SU-DHL-6 (cell line): ENCODE measurements at regions not wholly inside any gene's neighbourhood (a gene's known extent, or its start where the extent isn't known, plus 50 kb on each side); places are given as distances from the start of the nearest gene placed in this dataset.

ENCODE experiments used
- H2AFZ ChIP-seq: fragments of 200-600 bp; sonication (generic); 2 replicates; pipeline ENCODE4 v1.6.1; 2014; ENCODE audit warnings: low read depth, mild to moderate bottlenecking, moderate library complexity, mixed read lengths, antibody characterized with exemption, low read length; ENCODE audit not compliant: severe bottlenecking
- H3F3A ChIP-seq: fragments of 200-600 bp; shearing (Covaris generic); 2 replicates; pipeline ENCODE4 v1.6.0; 2016; ENCODE audit warnings: antibody characterized with exemption, mild to moderate bottlenecking; ENCODE audit not compliant: insufficient read depth
- H3K27ac ChIP-seq: fragments of 200-600 bp; sonication (generic); 2 replicates; pipeline ENCODE4 v1.5.1; 2016; ENCODE audit warnings: low read depth, mild to moderate bottlenecking, low read length, moderate library complexity, mixed read lengths
- H3K27me3 ChIP-seq: fragments of 200-600 bp; sonication (generic), shearing (Covaris generic); 2 replicates; pipeline ENCODE4 v1.6.0; 2014; ENCODE audit warnings: mild to moderate bottlenecking, low read length
- H3K36me3 ChIP-seq: fragments of 200-600 bp; sonication (generic); 2 replicates; pipeline ENCODE4 v1.6.1; 2014; ENCODE audit warnings: mild to moderate bottlenecking, low read length, mixed read lengths
- H3K4me2 ChIP-seq: fragments of 300-600, 200-600 bp; shearing (Covaris generic), sonication (generic); 2 replicates; pipeline ENCODE4 v1.6.0; 2014; ENCODE audit warnings: low read length, low read depth, mild to moderate bottlenecking; ENCODE audit not compliant: poor library complexity, severe bottlenecking
- H3K4me3 ChIP-seq: fragments of 200-600 bp; sonication (generic); 2 replicates; pipeline ENCODE4 v1.5.1; 2014; ENCODE audit warnings: antibody characterized with exemption, low read length, mild to moderate bottlenecking, mixed read lengths; ENCODE audit not compliant: insufficient read depth, poor library complexity, severe bottlenecking
- H3K79me2 ChIP-seq: fragments of 200-600 bp; sonication (generic); 2 replicates; pipeline ENCODE4 v1.6.1; 2014; ENCODE audit warnings: mild to moderate bottlenecking, low read length, moderate library complexity; ENCODE audit not compliant: insufficient read depth
- H3K9ac ChIP-seq: fragments of 200-600 bp; sonication (generic); 2 replicates; pipeline ENCODE4 v1.7.0; 2014; ENCODE audit warnings: mild to moderate bottlenecking, low read length
- H3K9me2 ChIP-seq: fragments of 200-600 bp; sonication (generic); replicated peaks from 2 replicates; pipeline ENCODE4 v1.6.1; 2014; ENCODE audit warnings: low read length; ENCODE audit not compliant: insufficient read depth
- H3K9me3 ChIP-seq: fragments of 200-600 bp; sonication (generic); 2 replicates; pipeline ENCODE4 v1.6.1; 2014; ENCODE audit warnings: low read length, mixed read lengths; ENCODE audit not compliant: insufficient read depth
- H4K20me1 ChIP-seq: fragments of 200-600 bp; sonication (generic); 2 replicates; pipeline ENCODE4 v1.6.1; 2014; ENCODE audit warnings: low read depth, mild to moderate bottlenecking, antibody characterized with exemption, low read length, moderate library complexity, mixed read lengths
- EZH2phosphoT487 ChIP-seq: fragments of 200-600 bp; sonication (generic), shearing (Covaris generic); conservative IDR thresholded peaks from 2 replicates; pipeline ENCODE4 v1.6.1; 2018; ENCODE audit warnings: mild to moderate bottlenecking, antibody characterized with exemption, low read length, moderate library complexity, mixed read lengths
- TF ChIP-seq, protein P1 (sequence below): fragments of 200-600 bp; sonication (generic); IDR thresholded peaks from one replicate; pipeline ENCODE4 v1.5.1; 2017; ENCODE audit warnings: antibody characterized with exemption, mild to moderate bottlenecking, low read length, moderate library complexity; ENCODE audit not compliant: insufficient read depth, poor library complexity, severe bottlenecking

GRCh38 chr2:223300326-223300725 lies 248.3 kb downstream of the KCNE4 start:
- Histone ChIP-seq H3K9me3 (no peaks in the 10 kb centered on the region), H3F3A (no peaks in the 10 kb centered on the region), H3K36me3 (no peaks in the 10 kb centered on the region), H4K20me1 (no peaks in the 10 kb centered on the region), H3K4me3 (no peak overlapping the region), H3K27me3 (no peaks in the 10 kb centered on the region), H3K4me2 (no peak overlapping the region), H3K79me2 (no peaks in the 10 kb centered on the region), H3K9ac (no peak overlapping the region), H3K9me2 (no peaks in the 10 kb centered on the region), H3K27ac (no peak overlapping the region), H2AFZ (no peak overlapping the region)
- TF ChIP-seq, protein P1, sequence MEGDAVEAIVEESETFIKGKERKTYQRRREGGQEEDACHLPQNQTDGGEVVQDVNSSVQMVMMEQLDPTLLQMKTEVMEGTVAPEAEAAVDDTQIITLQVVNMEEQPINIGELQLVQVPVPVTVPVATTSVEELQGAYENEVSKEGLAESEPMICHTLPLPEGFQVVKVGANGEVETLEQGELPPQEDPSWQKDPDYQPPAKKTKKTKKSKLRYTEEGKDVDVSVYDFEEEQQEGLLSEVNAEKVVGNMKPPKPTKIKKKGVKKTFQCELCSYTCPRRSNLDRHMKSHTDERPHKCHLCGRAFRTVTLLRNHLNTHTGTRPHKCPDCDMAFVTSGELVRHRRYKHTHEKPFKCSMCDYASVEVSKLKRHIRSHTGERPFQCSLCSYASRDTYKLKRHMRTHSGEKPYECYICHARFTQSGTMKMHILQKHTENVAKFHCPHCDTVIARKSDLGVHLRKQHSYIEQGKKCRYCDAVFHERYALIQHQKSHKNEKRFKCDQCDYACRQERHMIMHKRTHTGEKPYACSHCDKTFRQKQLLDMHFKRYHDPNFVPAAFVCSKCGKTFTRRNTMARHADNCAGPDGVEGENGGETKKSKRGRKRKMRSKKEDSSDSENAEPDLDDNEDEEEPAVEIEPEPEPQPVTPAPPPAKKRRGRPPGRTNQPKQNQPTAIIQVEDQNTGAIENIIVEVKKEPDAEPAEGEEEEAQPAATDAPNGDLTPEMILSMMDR, result no peak
- TF ChIP-seq EZH2phosphoT487, result no peak

DNA sequence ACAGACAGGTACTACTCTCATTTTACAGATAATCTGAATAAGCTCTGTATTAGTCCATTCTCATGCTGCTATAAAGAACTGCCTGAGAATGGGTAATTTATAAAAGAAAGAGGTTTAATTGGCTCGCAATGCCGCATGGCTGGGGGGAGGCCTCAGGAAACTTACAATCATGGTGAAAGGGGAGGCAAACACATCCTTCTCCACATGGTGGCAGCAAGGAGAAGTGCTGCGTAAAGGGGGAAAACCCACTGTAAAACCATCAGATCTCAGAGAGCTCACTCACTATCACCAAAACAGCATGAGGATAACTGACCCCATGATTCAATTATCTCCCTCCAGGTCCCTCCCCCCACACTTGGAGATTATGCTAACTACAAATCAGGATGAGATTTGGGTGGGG lies 254.4 kb downstream of the KCNE4 start:
- Histone ChIP-seq H3K4me3 (no peak overlapping the region), H3K9me3 (no peaks in the 10 kb centered on the region), H3K27ac (no peak overlapping the region), H2AFZ (no peak overlapping the region), H3K79me2 (no peaks in the 10 kb centered on the region), H3K9ac (no peak overlapping the region), H3F3A (no peaks in the 10 kb centered on the region), H3K4me2 (no peak overlapping the region), H3K27me3 (no peaks in the 10 kb centered on the region), H3K36me3 (no peaks in the 10 kb centered on the region), H4K20me1 (no peaks in the 10 kb centered on the region), H3K9me2 (no peaks in the 10 kb centered on the region)
- TF ChIP-seq EZH2phosphoT487, result no peak
- TF ChIP-seq, protein P1, result peak; percentile 21

DNA sequence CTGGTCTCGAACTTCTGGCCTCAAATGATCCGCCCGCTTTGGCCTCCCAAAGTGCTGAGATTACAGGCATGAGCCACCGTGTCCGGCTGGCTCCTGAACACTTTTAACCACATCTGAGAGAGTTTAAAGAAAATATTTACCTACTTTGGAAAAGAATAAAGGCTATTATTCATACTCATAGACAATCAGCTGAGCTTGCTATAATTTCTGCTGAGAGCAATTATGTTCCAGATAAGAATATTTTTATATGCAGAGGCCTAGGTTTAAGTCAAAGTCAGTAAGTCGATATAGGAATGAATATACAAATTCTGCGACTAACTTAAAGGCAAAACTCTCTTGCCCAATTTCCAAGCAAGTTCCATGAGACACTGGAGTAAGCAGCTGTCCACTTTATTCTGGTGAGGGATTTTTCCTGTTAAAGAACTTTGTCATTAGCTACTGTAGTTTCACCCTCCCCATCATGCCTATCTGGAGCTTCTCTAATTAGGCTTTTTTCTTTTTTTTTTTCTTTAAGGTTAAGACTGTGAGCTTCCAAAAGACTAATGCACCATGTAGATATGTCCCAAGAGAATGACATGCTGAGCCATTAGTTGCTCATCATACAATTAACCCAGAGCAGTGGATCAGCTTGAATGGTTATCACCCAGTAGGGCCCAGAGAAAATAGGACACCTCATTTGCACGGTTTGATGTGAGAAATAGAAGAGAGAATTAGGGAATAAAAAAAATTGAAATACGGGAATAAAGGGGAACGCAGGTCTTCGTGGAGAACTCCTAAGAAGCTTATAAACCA lies 260.1 kb downstream of the KCNE4 start:
- Histone ChIP-seq H3K79me2 (no peaks in the 10 kb centered on the region), H3K4me2 (no peak overlapping the region), H3K9ac (no peak overlapping the region), H3K27me3 (no peaks in the 10 kb centered on the region), H2AFZ (no peak overlapping the region), H3F3A (no peaks in the 10 kb centered on the region), H3K9me3 (no peaks in the 10 kb centered on the region), H3K27ac (no peak overlapping the region), H3K36me3 (no peaks in the 10 kb centered on the region), H4K20me1 (no peaks in the 10 kb centered on the region), H3K9me2 (no peaks in the 10 kb centered on the region), H3K4me3 (no peak overlapping the region)
- no peak for TF ChIP-seq EZH2phosphoT487
- TF ChIP-seq, protein P1, result no peak
